CD4-positive, alpha-beta T cell (primary cell): ENCODE measurements at regions not wholly inside any gene's neighbourhood (a gene's known extent, or its start where the extent isn't known, plus 50 kb on each side); places are given as distances from the start of the nearest gene placed in this dataset.

ENCODE experiments used
- ATAC-seq: fragments of 200-7000 bp; cut with Tn5 transposase; one replicate; pipeline ENCODE4 v1.10.0; 2022; ENCODE audit warnings: mild to moderate bottlenecking; ENCODE audit not compliant: poor library complexity
- CTCF ChIA-PET: fragments of 350-600 bp; sonication (Branson Sonifier 250); formaldehyde crosslinking; loops from one replicate; lab custom pipeline; 2021; ENCODE audit warnings: antibody characterized with exemption, inconsistent platforms; lab: Charles Lee
- POLR2A ChIA-PET: fragments of 350-600 bp; sonication (Branson Sonifier 250); formaldehyde crosslinking; loops from one replicate; lab custom pipeline; 2021; ENCODE audit warnings: antibody characterized with exemption, inconsistent platforms; lab: Charles Lee
- DNase-seq, 14 experiments: peaks; one replicate each; pipeline ENCODE4 v3.0.0-alpha.2; 2013 to 2020; ENCODE audit warnings: mixed read lengths in 2 of 14
- H3K27ac ChIP-seq, 2 donors: one replicate each; pipeline versions ENCODE4 v1.5.1 to v1.7.0; 2013; ENCODE audit warnings: low read length in 2 of 2, low read depth in 1 of 2, mild to moderate bottlenecking in 1 of 2
- H3K27me3 ChIP-seq, 2 experiments: 1 replicate in 1 of 2; 2 replicates in 1 of 2; pipeline versions ENCODE4 v1.6.1 to v1.7.0; 2013; ENCODE audit warnings: low read length in 2 of 2, control low read depth in 1 of 2, mild to moderate bottlenecking in 1 of 2, moderate library complexity in 1 of 2; ENCODE audit not compliant: insufficient read depth in 2 of 2, control insufficient read depth in 1 of 2
- H3K36me3 ChIP-seq: one replicate; pipeline ENCODE4 v1.6.1; 2013; ENCODE audit warnings: low read length, control low read depth; ENCODE audit not compliant: insufficient read depth
- H3K4me1 ChIP-seq: one replicate; pipeline ENCODE4 v1.6.1; 2013; ENCODE audit warnings: low read length, control low read depth; ENCODE audit not compliant: insufficient read depth
- H3K4me3 ChIP-seq: one replicate; pipeline ENCODE4 v1.5.1; 2013; ENCODE audit warnings: mild to moderate bottlenecking, low read length, moderate library complexity
- H3K9me3 ChIP-seq, 2 experiments: 1 replicate in 1 of 2; 2 replicates in 1 of 2; pipeline versions ENCODE4 v1.6.1 to v1.7.0; 2013; ENCODE audit warnings: low read length in 2 of 2, mild to moderate bottlenecking in 2 of 2, control low read depth in 1 of 2, moderate library complexity in 1 of 2; ENCODE audit not compliant: control insufficient read depth in 1 of 2, insufficient read depth in 1 of 2
- H3K27ac Mint-ChIP-seq: one replicate; pipeline ENCODE4 v1.8.0; 2020; ENCODE audit warnings: mixed read lengths
- H3K27me3 Mint-ChIP-seq: one replicate; pipeline ENCODE4 v1.8.0; 2021; ENCODE audit warnings: mixed read lengths
- H3K36me3 Mint-ChIP-seq: one replicate; pipeline ENCODE4 v1.8.0; 2021; ENCODE audit warnings: low read depth, mixed read lengths
- H3K4me1 Mint-ChIP-seq: one replicate; pipeline ENCODE4 v1.8.0; 2021; ENCODE audit warnings: low read depth, mixed read lengths
- H3K4me3 Mint-ChIP-seq: one replicate; pipeline ENCODE4 v1.8.0; 2020; ENCODE audit warnings: mild to moderate bottlenecking, mixed read lengths
- H3K9me3 Mint-ChIP-seq: one replicate; pipeline ENCODE4 v1.8.0; 2020; ENCODE audit warnings: mixed read lengths
- CTCF ChIP-seq: fragments of 200-600 bp; IDR thresholded peaks from one replicate; pipeline ENCODE4 v1.8.0; 2022; ENCODE audit warnings: antibody characterized with exemption, mild to moderate bottlenecking
- intact Hi-C, 2 experiments: fragments of 100-400 bp; cut with DNase I in 1 of 2; cut with micrococcal nuclease in 1 of 2; formaldehyde crosslinking; loops; one replicate each; pipeline versions ENCODE4 v1.15.1 to v1.9.0; 2023 to 2025; cut with DNase I, micrococcal nuclease

GRCh38 chr18:56492136-56492535 is 146.3 kb downstream of the TXNL1 start:
- Histone ChIP-seq H3K27ac (no peak overlapping the region), H3K4me3 (no peak overlapping the region), H3K36me3 (no peaks in the 10 kb centered on the region), H3K4me1 (no peaks in the 10 kb centered on the region), H3K9me3 (no peaks in the 10 kb centered on the region), H3K27me3 (no peaks in the 10 kb centered on the region)
- no peak for ATAC-seq
- TF ChIP-seq CTCF = no peak
- Mint-ChIP-seq H3K27me3 (peaks cover 10% of the 10 kb centered on the region), H3K36me3 (no peaks in the 10 kb centered on the region), H3K27ac (no peak overlapping the region), H3K9me3 (no peaks in the 10 kb centered on the region), H3K4me3 (no peak overlapping the region), H3K4me1 (no peaks in the 10 kb centered on the region)
- no peak for DNase-seq
- POLR2A ChIA-PET = no interaction called here
- CTCF ChIA-PET = no interaction called here
- intact Hi-C loops = no loop called here

GRCh38 chr18:56490942-56491341 is 147.4 kb downstream of the TXNL1 start:
- DNase-seq (no peak), ATAC-seq (no peak)
- intact Hi-C loops = no loop called here
- H3K4me3 ChIP-seq = no peak overlapping the region
- no peaks in the 10 kb centered on the region for H3K4me1 ChIP-seq
- Mint-ChIP-seq H3K36me3 (no peaks in the 10 kb centered on the region), H3K4me3 (no peak overlapping the region), H3K27ac (no peak overlapping the region), H3K9me3 (no peaks in the 10 kb centered on the region), H3K27me3 (peaks cover 10% of the 10 kb centered on the region), H3K4me1 (no peaks in the 10 kb centered on the region)
- no peaks in the 10 kb centered on the region for H3K36me3 ChIP-seq
- H3K27me3 ChIP-seq = no peaks in the 10 kb centered on the region
- POLR2A ChIA-PET = no interaction called here
- CTCF ChIA-PET = no interaction called here
- H3K9me3 ChIP-seq = no peaks in the 10 kb centered on the region
- no peak overlapping the region for H3K27ac ChIP-seq
- no peak for TF ChIP-seq CTCF

- Mint-ChIP-seq H3K4me1 (no peaks in the 10 kb centered on the region), H3K4me3 (no peak overlapping the region), H3K27me3 (peaks cover 7% of the 10 kb centered on the region), H3K36me3 (no peaks in the 10 kb centered on the region), H3K9me3 (no peaks in the 10 kb centered on the region), H3K27ac (no peak overlapping the region)
- no peak for TF ChIP-seq CTCF
- ChIA-PET CTCF (no interaction called here), POLR2A (interaction anchor here (1.2 kb wide), 1 partner anchor 8 kb away, joined by 3 read pairs; no protein-coding TSS in a partner anchor)
- intact Hi-C loops = no loop called here
- no peaks in the 10 kb centered on the region for H3K27me3 ChIP-seq
- DNase-seq (no peak), ATAC-seq (no peak)
- H3K4me1 ChIP-seq = no peaks in the 10 kb centered on the region
- no peaks in the 10 kb centered on the region for H3K36me3 ChIP-seq
- H3K4me3 ChIP-seq = no peak overlapping the region
- H3K9me3 ChIP-seq = no peaks in the 10 kb centered on the region
- no peak overlapping the region for H3K27ac ChIP-seq
Measured at GRCh38 chr18:56489893-56490292, 148.5 kb downstream of the TXNL1 start.
